ENCODE measurements at regions not wholly inside any gene's neighbourhood (a gene's known extent, or its start where the extent isn't known, plus 50 kb on each side); places are given as distances from the start of the nearest gene placed in this dataset.

DNA sequence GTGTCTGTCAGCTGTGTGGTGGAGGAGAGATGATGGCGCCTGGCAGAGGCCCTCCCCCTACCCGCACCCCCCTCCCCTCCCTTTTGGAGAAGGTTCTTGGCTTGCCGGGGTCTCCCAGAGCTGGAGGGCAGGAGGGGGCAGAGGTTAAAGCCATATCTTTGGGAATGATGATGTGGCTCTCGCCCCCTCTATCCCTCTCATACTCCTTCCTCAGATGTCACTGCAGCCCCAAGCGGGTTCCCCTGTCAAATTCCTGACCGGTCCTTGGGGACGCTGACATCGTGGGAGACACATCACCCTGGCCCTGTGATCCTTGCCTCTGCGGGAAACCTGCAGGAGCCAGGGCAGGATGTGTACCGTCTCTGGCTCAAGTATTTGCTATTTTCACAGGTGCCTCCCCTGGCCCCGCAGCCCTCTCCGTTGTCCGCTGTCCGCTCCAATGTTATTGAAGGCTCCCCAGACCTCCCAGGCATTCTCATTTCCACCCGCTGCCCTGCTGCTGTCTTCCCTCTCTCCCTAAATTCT is 109.5 kb downstream of the FOXD1 start:
- H3K27ac Mint-ChIP-seq (ENCODE audit: unreplicated experiment): peak overlapping the region; percentile 59
- no peaks in the 10 kb centered on the region for H3K9me3 Mint-ChIP-seq

DNA sequence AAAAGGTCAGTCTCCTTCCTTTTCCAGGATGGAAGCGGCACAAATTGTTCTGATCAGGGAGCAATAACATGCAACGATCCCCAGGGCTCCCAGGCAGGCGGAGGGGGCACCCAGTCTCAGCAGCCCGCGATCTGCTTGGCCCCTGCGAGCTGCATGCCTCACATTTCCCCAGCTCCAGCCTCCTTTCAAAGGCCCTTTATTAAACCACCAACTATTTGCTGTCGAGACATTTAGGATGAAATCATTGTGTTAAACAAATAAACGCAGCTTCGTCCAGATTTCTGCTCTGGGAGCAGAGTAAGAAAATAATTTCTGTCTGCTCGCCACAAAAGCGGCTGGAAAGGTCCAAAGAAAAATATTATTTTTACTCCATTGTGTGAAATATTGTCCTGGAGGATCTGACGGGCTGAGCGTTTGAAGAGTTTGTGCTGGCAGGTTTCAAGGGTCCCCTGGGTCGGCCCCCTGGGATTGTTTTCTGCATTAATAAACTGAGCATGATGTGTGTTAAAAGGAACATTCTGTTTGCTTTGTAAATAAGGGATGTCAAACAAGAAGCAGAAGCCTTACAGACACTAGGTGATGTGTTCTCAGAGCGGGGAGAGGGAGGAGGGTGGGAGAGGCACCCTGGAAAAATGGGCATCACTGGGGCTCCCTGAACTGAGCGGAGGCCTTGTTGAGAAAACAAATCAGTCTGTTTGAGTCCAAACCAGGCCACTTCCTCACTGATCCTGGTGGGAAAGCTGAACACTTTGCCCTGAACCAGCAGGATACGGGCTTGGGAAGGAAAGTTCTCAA is 110.1 kb downstream of the FOXD1 start:
- Mint-ChIP-seq H3K27ac (ENCODE audit: unreplicated experiment) (no peak overlapping the region), H3K4me3 (no peak overlapping the region), H3K4me1 (peaks cover 19% of the 10 kb centered on the region), H3K36me3 (ENCODE audit: low read depth) (no peaks in the 10 kb centered on the region), H3K9me3 (no peaks in the 10 kb centered on the region), H3K27me3 (ENCODE audit: low read depth) (peaks cover 39% of the 10 kb centered on the region)
- TF ChIP-seq, protein P1, sequence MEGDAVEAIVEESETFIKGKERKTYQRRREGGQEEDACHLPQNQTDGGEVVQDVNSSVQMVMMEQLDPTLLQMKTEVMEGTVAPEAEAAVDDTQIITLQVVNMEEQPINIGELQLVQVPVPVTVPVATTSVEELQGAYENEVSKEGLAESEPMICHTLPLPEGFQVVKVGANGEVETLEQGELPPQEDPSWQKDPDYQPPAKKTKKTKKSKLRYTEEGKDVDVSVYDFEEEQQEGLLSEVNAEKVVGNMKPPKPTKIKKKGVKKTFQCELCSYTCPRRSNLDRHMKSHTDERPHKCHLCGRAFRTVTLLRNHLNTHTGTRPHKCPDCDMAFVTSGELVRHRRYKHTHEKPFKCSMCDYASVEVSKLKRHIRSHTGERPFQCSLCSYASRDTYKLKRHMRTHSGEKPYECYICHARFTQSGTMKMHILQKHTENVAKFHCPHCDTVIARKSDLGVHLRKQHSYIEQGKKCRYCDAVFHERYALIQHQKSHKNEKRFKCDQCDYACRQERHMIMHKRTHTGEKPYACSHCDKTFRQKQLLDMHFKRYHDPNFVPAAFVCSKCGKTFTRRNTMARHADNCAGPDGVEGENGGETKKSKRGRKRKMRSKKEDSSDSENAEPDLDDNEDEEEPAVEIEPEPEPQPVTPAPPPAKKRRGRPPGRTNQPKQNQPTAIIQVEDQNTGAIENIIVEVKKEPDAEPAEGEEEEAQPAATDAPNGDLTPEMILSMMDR (conservative IDR thresholded peaks at IDR 0.05): no peak
- no peak for DNase-seq (ENCODE audit: low read depth, low spot score)

More for the DNA sequence above, 109.5 kb downstream of the FOXD1 start:
- DNase-seq (ENCODE audit: low read depth, low spot score): no peak
- Mint-ChIP-seq H3K4me3 (no peak overlapping the region), H3K4me1 (peaks cover 19% of the 10 kb centered on the region), H3K27me3 (ENCODE audit: low read depth) (peaks cover 39% of the 10 kb centered on the region), H3K36me3 (ENCODE audit: low read depth) (no peaks in the 10 kb centered on the region)
- TF ChIP-seq, protein P1 (conservative IDR thresholded peaks at IDR 0.05): no peak

DNA sequence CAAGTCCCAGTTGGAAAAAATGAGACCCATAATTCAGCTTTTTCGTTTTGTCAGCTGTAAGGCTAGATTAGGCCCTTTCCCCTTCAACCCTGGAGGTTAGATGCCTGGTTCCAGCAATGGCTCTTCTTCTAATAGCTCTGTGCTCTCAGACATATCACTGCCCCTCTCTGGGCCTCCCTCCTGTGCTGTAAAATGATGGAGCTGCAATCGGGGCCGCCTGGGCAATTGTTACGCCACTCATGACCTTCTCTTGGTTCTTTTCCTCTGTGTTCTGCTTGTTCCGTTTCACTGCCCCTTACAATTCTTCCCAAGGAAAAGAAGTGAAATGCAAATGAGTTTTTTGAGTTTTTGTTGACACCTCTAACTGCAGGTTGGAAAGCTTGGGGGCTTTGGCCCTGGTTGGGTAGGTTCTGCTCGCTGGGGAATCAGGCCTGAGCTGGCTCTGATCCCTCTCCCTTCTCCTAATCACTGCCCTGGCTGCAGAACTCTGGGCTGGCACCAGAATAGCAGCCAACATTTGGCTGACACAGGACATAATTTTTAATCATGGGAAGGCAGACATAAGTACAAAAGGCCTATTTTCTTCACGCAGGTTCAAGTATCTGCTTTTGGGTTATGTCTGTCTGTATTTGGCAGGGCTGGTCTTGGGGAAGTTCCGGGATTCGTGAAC is 110.9 kb downstream of the FOXD1 start:
- Mint-ChIP-seq H3K27me3 (ENCODE audit: low read depth) (peaks cover 39% of the 10 kb centered on the region), H3K36me3 (ENCODE audit: low read depth) (no peaks in the 10 kb centered on the region)

DNA sequence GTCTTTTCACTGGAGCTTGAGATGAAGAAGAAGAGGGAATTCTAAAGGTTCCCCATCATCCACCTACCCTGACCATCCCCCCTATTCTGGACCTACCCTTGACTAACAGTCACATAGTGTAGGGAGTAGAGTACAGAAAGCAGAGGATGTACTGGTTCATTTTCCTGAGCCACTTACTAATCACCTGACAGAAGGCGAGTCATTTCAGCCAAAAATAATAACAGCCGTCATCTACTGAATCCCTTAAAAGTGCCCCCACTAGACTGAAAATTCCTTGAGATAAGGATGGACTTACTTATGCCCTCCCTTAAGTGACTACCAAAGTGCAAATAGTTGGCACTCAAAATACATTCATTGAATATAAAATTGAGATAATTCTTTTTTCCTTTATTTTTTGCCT is 112.2 kb downstream of the FOXD1 start:
- no peaks in the 10 kb centered on the region for H3K36me3 Mint-ChIP-seq (ENCODE audit: low read depth)
- no peak overlapping the region for H3K4me3 Mint-ChIP-seq
- peaks cover 10% of the 10 kb centered on the region for H3K9me3 Mint-ChIP-seq
- TF ChIP-seq, protein P1 (conservative IDR thresholded peaks at IDR 0.05): no peak
- H3K4me1 Mint-ChIP-seq: peaks cover 19% of the 10 kb centered on the region
- no peak for DNase-seq (ENCODE audit: low read depth, low spot score)
- no peak overlapping the region for H3K27ac Mint-ChIP-seq (ENCODE audit: unreplicated experiment)
- H3K27me3 Mint-ChIP-seq (ENCODE audit: low read depth): peaks cover 45% of the 10 kb centered on the region

More for the DNA sequence above, 110.9 kb downstream of the FOXD1 start:
- Mint-ChIP-seq H3K9me3 (no peaks in the 10 kb centered on the region), H3K4me1 (peaks cover 19% of the 10 kb centered on the region), H3K4me3 (no peak overlapping the region), H3K27ac (ENCODE audit: unreplicated experiment) (no peak overlapping the region)
- DNase-seq (ENCODE audit: low read depth, low spot score): no peak
- TF ChIP-seq, protein P1 (conservative IDR thresholded peaks at IDR 0.05): no peak

DNA sequence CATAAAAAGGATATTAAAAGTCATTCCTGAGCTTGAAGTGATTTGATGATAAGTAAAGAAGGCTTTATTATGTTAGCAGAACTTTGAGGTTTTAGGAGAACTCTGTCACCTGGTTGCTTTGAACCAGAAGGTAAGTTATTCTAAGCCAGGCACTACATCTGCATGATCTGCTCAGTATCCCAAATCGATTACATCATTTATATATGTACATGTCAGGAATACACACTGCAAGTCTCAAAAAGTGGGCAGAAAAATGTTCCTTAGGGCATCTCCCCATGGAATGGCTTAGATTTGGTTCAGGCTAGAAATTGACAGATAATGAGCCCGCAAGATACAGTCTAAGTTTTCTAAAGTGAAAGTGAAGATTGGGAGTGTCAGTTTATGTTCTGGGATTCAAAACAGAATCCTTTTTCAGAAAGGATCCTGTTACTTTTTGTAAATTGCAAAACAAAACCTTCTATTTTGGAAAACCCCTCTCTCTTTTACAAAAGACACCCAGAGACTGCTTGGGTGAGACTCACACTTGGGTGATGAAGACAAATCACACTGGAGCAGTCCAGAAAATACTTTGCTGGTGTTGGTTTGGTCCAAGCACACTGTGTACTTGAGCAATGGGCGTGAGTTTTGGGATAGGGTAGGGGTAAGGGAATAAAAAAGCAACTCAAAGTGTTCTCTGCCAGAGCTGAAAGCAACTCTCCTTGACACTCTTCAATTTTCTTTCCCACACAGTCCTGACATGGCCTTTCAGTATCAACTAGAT is 114.5 kb downstream of the FOXD1 start:
- H3K36me3 Mint-ChIP-seq (ENCODE audit: low read depth): no peaks in the 10 kb centered on the region
- H3K4me1 Mint-ChIP-seq: peaks cover 14% of the 10 kb centered on the region
- TF ChIP-seq, protein P1 (conservative IDR thresholded peaks at IDR 0.05): no peak
- no peak overlapping the region for H3K27ac Mint-ChIP-seq (ENCODE audit: unreplicated experiment)
- peaks cover 12% of the 10 kb centered on the region for H3K9me3 Mint-ChIP-seq
- H3K27me3 Mint-ChIP-seq (ENCODE audit: low read depth): peaks cover 43% of the 10 kb centered on the region
- DNase-seq (ENCODE audit: low read depth, low spot score): no peak
- no peak overlapping the region for H3K4me3 Mint-ChIP-seq

All from neural crest cell (in vitro differentiated cells).